GM18505 (cell line): ENCODE measurements at regions not wholly inside any gene's neighbourhood (a gene's known extent, or its start where the extent isn't known, plus 50 kb on each side); places are given as distances from the start of the nearest gene placed in this dataset.
"Not testable (repeated sequence)": the region's sequence is repeated elsewhere in the genome, so short reads cannot be mapped to it uniquely, and the experiment has no call there.

Experiments
- ATAC-seq: cut with Tn5 transposase; IDR thresholded peaks from one replicate; pipeline ENCODE4 v1.9.1; 2021; ENCODE audit not compliant: unreplicated experiment
- POLR2A ChIP-seq: IDR thresholded peaks from 4 replicates; pipeline ENCODE4 v1.6.1; 2011; ENCODE audit warnings: borderline replicate concordance; ENCODE audit not compliant: insufficient read depth, insufficient read length; ENCODE audit errors: extremely low read depth

DNA sequence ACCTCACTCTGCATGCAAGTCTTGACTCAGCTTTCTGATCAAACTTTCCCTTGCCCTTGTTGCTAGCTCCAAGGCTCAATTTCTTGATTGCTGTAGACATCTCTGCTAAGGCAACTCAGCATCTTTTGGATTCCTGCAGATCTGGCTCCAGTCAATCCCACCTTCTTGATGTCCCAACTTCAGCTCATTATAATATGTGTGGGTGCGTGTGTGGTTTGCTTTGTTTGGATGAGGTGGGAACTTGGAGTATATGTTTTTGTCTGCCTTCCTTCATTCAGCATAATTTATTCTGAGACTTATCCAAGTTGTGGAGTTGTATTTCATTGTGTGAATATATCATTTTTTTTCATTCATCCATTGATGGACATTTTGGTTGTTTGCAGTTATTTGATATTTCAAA lies 364.8 kb upstream of the IGFBP3 start:
- TF ChIP-seq POLR2A: no peak
- no peak for ATAC-seq

DNA sequence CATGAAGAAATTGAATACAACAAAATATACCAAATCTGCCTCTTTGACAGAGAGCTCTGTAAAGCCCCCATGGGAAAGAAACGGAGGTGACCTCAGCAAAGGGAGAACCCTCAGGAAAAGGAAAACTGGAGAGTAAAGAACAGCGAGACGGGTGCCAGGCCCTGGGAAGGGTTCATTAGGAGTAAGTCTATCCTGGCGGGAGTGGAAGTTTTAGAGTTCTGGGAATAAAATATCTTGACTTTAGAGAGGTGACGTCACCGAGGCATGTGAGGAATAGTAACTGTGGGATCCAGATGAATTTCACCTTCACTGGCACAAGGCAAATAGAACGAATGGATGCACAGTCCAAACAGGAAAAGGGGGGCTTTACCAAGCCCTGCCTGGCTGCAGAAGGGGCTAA lies 362.8 kb upstream of the IGFBP3 start:
- no peak for ATAC-seq
- no peak for TF ChIP-seq POLR2A

DNA sequence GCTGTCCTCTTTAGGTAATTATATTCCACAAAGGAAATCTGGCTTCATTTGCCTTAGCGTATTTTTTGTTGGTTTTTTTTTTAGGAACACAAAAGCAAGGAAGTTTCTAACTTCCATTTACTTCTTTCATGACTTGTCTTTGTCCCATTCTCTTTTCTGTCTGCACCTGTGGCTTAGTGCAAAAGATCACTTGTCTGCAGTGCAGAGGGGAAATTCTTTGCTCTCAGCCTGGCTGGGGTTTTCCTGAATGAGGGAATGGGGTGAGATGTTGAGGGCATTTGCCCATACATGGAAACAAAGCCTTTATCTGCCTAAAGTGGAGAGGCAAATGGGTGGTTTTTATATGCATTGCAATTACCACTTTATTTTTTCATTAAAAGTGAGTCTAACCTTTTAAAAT lies 361.1 kb upstream of the IGFBP3 start:
- no peak for ATAC-seq
- no peak for TF ChIP-seq POLR2A

GRCh38 chr7:46281071-46281470 lies 360.0 kb upstream of the IGFBP3 start:
- TF ChIP-seq POLR2A: no peak
- no peak for ATAC-seq

DNA sequence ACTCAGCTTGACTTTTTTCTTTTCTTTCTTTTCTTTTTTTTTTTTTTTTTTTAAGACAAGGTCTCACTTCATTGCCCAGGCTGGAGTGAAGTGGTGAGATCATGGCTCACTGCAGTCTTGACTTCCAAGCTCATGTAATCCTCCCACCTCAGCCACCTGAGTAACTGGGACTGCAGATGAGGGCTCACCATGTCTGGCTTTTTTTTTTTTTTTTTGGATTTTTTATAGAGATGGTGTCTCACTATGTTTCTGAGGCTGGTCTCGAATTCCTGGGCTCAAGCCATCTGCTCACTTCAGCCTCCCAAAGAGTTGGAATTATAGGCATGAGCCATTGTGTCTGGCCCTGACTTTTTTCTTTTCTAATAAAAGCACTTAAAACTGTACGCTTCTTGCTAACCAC lies 358.2 kb upstream of the IGFBP3 start:
- TF ChIP-seq POLR2A: no peak
- ATAC-seq: no peak

DNA sequence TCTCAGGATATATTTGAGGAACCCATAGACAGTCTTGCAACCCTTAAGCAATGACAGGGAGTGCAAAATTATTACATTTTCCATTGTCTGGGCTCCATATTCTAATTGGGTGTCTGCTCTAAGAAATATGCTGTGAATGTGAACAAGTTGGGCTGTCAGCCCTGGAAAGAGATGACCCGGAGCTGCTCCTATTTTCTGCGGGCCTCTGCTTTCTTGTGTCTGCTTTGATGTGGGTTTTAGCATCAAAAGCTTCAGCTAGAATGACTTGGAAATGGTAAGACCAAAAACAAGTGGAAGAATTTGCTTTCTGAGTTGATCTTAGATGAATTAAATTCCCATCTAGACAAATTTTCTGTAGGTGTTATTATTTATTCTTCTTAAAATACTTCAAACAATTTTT lies 343.6 kb upstream of the IGFBP3 start:
- no peak for ATAC-seq
- no peak for TF ChIP-seq POLR2A

DNA sequence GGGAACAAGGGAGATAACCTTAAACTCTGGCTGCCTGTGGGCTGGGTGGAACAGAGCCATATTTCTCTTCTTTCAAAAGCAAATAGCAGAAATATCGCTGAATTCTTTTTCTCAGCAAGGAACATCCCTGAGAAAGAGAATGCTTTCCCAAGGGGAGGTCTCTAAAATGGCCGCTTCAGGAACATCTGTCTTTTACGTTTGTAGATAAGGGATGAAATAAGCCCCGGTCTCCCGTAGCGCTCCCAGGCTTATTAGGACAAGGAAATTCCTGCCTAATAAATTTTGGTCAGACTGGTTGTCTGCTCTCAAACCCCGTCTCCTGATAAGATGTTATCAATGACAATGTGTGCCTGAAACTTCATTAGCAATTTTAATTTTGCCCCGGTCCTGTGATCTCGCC lies 340.6 kb upstream of the IGFBP3 start:
- not testable (repeated sequence) for ATAC-seq

DNA sequence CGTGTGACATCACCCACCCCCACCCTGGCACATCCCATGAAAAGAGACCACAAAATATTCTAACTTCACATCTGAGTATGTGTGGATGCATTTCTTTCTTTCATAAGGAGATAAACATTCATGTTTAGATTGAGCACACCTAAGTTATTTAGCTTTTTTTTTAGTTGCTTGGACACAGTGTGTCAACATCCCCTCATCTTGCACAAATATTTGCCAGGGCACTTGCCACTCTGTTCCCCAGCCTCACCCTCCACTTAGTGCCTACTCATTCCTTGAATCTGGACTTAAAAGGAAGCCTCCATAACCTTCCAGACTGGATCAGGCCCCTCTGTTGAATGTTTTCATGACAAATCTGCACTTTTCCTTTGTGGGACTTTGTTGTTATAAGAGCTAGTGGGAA lies 338.9 kb upstream of the IGFBP3 start:
- TF ChIP-seq POLR2A: no peak

DNA sequence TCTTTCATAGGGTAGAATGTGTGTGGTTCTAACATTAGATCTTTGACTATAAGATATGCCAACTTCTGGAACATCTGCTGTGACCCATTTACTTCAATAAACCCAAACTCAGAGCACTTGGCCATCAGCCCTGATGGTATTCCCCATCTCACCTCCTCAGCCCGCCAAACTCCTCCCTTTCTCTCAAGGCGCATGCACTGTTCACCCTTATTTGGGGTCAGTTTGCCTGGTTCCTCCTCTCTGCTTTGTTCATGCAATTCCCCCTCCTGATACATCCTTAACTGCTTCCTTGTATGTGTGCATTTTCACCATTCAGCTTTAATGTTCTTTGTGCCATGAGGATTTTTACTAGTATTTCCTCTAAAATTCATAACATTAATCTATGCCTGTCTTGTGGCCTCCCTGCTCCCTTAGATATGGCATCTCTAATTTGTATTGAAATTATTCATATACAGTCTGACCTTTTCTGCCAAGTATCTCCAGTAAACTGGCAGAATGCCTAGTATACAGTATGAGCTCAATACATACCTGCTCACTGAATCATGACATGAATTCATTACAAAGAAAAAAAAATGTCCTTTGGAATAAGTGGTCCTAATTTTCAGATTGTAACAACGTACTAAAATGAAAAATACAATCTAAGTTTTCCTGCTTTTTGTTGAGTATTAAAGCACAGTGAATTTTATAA lies 336.8 kb upstream of the IGFBP3 start:
- ATAC-seq: no peak
- no peak for TF ChIP-seq POLR2A

More for the DNA sequence above, 338.9 kb upstream of the IGFBP3 start:
- ATAC-seq: no peak

GRCh38 chr7:46256870-46257661 lies 336.0 kb upstream of the IGFBP3 start:
- ATAC-seq: no peak
- no peak for TF ChIP-seq POLR2A

GRCh38 chr7:46253520-46253919 lies 332.4 kb upstream of the IGFBP3 start:
- no peak for ATAC-seq
- no peak for TF ChIP-seq POLR2A

DNA sequence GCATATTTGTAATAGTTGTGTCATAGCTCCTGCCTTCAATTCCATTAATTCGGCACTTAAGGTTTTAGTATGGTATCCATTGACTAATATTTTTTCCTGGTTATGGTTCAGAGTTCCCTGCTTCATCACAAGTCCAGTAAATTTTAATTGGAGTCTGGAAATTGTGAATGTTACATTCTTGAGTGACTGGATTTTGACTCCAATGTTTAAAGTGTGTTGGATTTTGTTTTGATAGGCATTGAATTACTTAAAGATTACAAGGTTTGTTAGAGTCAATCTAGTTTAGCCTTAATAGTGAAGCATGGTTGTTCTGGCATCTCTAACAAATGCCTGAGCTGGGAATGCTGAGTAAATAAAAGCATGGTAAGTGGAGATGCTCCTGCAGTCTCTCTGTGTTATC lies 326.6 kb upstream of the IGFBP3 start:
- ATAC-seq: no peak
- no peak for TF ChIP-seq POLR2A

GRCh38 chr7:46245586-46246111 lies 324.6 kb upstream of the IGFBP3 start:
- TF ChIP-seq POLR2A: no peak

GRCh38 chr7:46244757-46245156 lies 323.7 kb upstream of the IGFBP3 start:
- no peak for ATAC-seq
- no peak for TF ChIP-seq POLR2A

More at GRCh38 chr7:46245586-46246111, 324.6 kb upstream of the IGFBP3 start:
- no peak for ATAC-seq
